GM23338 (cell line): ENCODE measurements at regions not wholly inside any gene's neighbourhood (a gene's known extent, or its start where the extent isn't known, plus 50 kb on each side); places are given as distances from the start of the nearest gene placed in this dataset.

Experiments
- ATAC-seq: fragments of 200-7000 bp; cut with Tn5 transposase; 3 replicates; pipeline ENCODE4 v1.9.1; 2020
- DNase-seq: peaks from one replicate; pipeline ENCODE4 v3.0.0-alpha.2; 2015; ENCODE audit warnings: low spot score
- H2AFZ ChIP-seq: fragments of 200-600 bp; sonication (generic); 2 replicates; pipeline ENCODE4 v1.8.0; 2016; ENCODE audit warnings: antibody characterized with exemption, mild to moderate bottlenecking, moderate library complexity
- H3F3A ChIP-seq: fragments of 200-600 bp; sonication (generic); replicated peaks from 2 replicates; pipeline ENCODE4 v1.8.0; 2017; ENCODE audit warnings: antibody characterized with exemption, mixed run types, low read depth
- H3K27ac ChIP-seq: fragments of 200-600 bp; sonication (generic); 2 replicates; pipeline ENCODE4 v1.6.1; 2016; ENCODE audit warnings: low read depth
- H3K27me3 ChIP-seq: fragments of 200-600 bp; sonication (generic); 2 replicates; pipeline ENCODE4 v1.8.0; 2016; ENCODE audit warnings: mild to moderate bottlenecking, mixed run types, moderate library complexity; ENCODE audit not compliant: insufficient read depth
- H3K36me3 ChIP-seq: fragments of 200-600 bp; sonication (generic); 2 replicates; pipeline ENCODE4 v1.8.0; 2016; ENCODE audit warnings: mild to moderate bottlenecking; ENCODE audit not compliant: insufficient read depth
- H3K4me1 ChIP-seq: fragments of 200-600 bp; sonication (generic); 2 replicates; pipeline ENCODE4 v1.8.0; 2016; ENCODE audit warnings: mild to moderate bottlenecking, moderate library complexity; ENCODE audit not compliant: insufficient read depth
- H3K4me2 ChIP-seq: fragments of 200-600 bp; sonication (generic); 2 replicates; pipeline ENCODE4 v1.7.1; 2017; ENCODE audit warnings: mixed run types
- H3K4me3 ChIP-seq: fragments of 200-600 bp; sonication (generic); 2 replicates; pipeline ENCODE4 v1.6.1; 2016; ENCODE audit warnings: mixed run types
- H3K79me2 ChIP-seq: fragments of 200-600 bp; sonication (generic); replicated peaks from 2 replicates; pipeline ENCODE4 v1.8.0; 2017; ENCODE audit warnings: mild to moderate bottlenecking; ENCODE audit not compliant: insufficient read depth
- H3K9me2 ChIP-seq: fragments of 200-600 bp; sonication (generic); 2 replicates; pipeline ENCODE4 v1.8.0; 2017; ENCODE audit not compliant: insufficient read depth
- H4K20me1 ChIP-seq: fragments of 200-600 bp; sonication (generic); replicated peaks from 2 replicates; pipeline ENCODE4 v1.8.0; 2017; ENCODE audit warnings: mild to moderate bottlenecking; ENCODE audit not compliant: insufficient read depth
- H3K27ac Mint-ChIP-seq: 2 replicates; pipeline ENCODE4 v1.8.0; 2020; ENCODE audit warnings: inconsistent platforms, mild to moderate bottlenecking, moderate library complexity, mixed read lengths
- H3K27me3 Mint-ChIP-seq: 3 replicates; pipeline ENCODE4 v1.8.0; 2022; ENCODE audit warnings: low read depth, mild to moderate bottlenecking, moderate library complexity, mixed read lengths, inconsistent platforms; ENCODE audit not compliant: insufficient read depth, poor library complexity
- H3K36me3 Mint-ChIP-seq: 3 replicates; pipeline ENCODE4 v1.8.0; 2021; ENCODE audit warnings: low read depth, mild to moderate bottlenecking, inconsistent platforms, moderate library complexity, mixed read lengths
- H3K4me1 Mint-ChIP-seq: 3 replicates; pipeline ENCODE4 v1.8.0; 2020; ENCODE audit warnings: mild to moderate bottlenecking, inconsistent platforms, mixed read lengths
- H3K4me3 Mint-ChIP-seq: 3 replicates; pipeline ENCODE4 v1.8.0; 2021; ENCODE audit warnings: moderate library complexity, mild to moderate bottlenecking, inconsistent platforms, mixed read lengths
- H3K9me3 Mint-ChIP-seq: 3 replicates; pipeline ENCODE4 v1.8.0; 2020; ENCODE audit warnings: moderate library complexity, mild to moderate bottlenecking, inconsistent platforms, mixed read lengths
- CREB1 ChIP-seq: fragments of 250-450 bp; sonication (Bioruptor Pico); IDR thresholded peaks from 2 replicates; pipeline ENCODE4 v1.5.0; 2020; ENCODE audit warnings: low read depth, mild to moderate bottlenecking, moderate library complexity
- CTCF ChIP-seq, 2 experiments: fragments of 200-600 bp in 1 of 2; sonication (generic) in 1 of 2; conservative IDR thresholded peaks; 2 replicates each; pipeline versions ENCODE4 v1.5.1 to v1.6.1; 2016 to 2017; ENCODE audit warnings: antibody characterized with exemption in 2 of 2, low read depth in 2 of 2, mild to moderate bottlenecking in 2 of 2, moderate library complexity in 1 of 2
- EZH2 ChIP-seq: fragments of 200-600 bp; sonication (generic); IDR thresholded peaks from one replicate; pipeline ENCODE4 v1.8.0; 2017; ENCODE audit warnings: antibody characterized with exemption, mild to moderate bottlenecking, low read depth; ENCODE audit not compliant: unreplicated experiment
- EZH2phosphoT487 ChIP-seq: fragments of 200-600 bp; sonication (generic); IDR thresholded peaks from one replicate; pipeline ENCODE4 v1.8.1; 2018; ENCODE audit warnings: antibody characterized with exemption; ENCODE audit not compliant: unreplicated experiment
- JUNB ChIP-seq: IDR thresholded peaks from one replicate; pipeline ENCODE4 v1.6.1; 2016; ENCODE audit warnings: antibody characterized with exemption; ENCODE audit not compliant: unreplicated experiment
- NANOG ChIP-seq: IDR thresholded peaks from 2 replicates; pipeline ENCODE4 v1.6.1; 2016; ENCODE audit warnings: antibody characterized with exemption, borderline replicate concordance
- POLR2AphosphoS5 ChIP-seq: IDR thresholded peaks from 2 replicates; pipeline ENCODE4 v1.6.1; 2016; ENCODE audit warnings: antibody characterized with exemption, low read depth
- STAT1 ChIP-seq: IDR thresholded peaks from one replicate; pipeline ENCODE4 v1.6.1; 2016; ENCODE audit warnings: antibody characterized with exemption; ENCODE audit not compliant: unreplicated experiment
- ZNF114 ChIP-seq: fragments of 250-450 bp; sonication (Bioruptor Pico); IDR thresholded peaks from 2 replicates; pipeline ENCODE4 v1.5.0; 2020; ENCODE audit warnings: mild to moderate bottlenecking, moderate library complexity
- ZNF331 ChIP-seq: fragments of 250-450 bp; sonication (Bioruptor Pico); IDR thresholded peaks from 2 replicates; pipeline ENCODE4 v1.5.0; 2020; ENCODE audit warnings: low read depth, mild to moderate bottlenecking, moderate library complexity
- ZNF462 ChIP-seq: fragments of 250-450 bp; sonication (Bioruptor Pico); IDR thresholded peaks from 2 replicates; pipeline ENCODE4 v1.5.0; 2020; ENCODE audit warnings: mild to moderate bottlenecking, moderate library complexity
- TF ChIP-seq, protein P1 (sequence below): IDR thresholded peaks from 2 replicates; pipeline ENCODE4 v1.6.1; 2016; ENCODE audit warnings: antibody characterized with exemption
- TF ChIP-seq, protein P2 (sequence below): IDR thresholded peaks from one replicate; pipeline ENCODE4 v1.6.1; 2018; ENCODE audit warnings: antibody characterized with exemption; ENCODE audit not compliant: unreplicated experiment

DNA sequence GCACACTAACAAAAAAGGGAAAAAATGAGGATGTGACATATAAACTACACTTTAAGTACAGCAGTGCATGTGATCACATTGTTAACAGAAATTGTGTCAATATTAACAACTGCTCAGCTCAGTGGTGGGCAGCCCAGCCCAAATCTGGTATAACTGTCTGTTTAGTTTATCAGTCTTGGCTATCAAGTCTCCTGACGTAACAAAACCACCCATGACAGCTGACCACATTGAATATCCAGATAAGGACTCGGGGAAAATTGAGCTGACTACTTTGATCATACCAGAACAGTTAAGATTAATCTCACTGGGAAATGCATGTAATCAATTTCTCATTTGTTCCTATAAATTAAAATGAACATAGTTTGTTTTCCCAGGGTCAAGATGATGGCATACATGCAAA, 396.6 kb downstream of the SNAPC1 start:
- no peaks in the 10 kb centered on the region for H3K4me1 ChIP-seq
- no peaks in the 10 kb centered on the region for H3K36me3 ChIP-seq
- Mint-ChIP-seq H3K4me1 (no peaks in the 10 kb centered on the region; the same call in 2 of the 3 replicates), H3K9me3 (no peaks in the 10 kb centered on the region), H3K4me3 (no peak overlapping the region), H3K27me3 (no peaks in the 10 kb centered on the region), H3K36me3 (no peaks in the 10 kb centered on the region), H3K27ac (no peak overlapping the region)
- H3K4me3 ChIP-seq: no peak overlapping the region
- H3K9me2 ChIP-seq: no peaks in the 10 kb centered on the region
- no peaks in the 10 kb centered on the region for H3F3A ChIP-seq
- no peaks in the 10 kb centered on the region for H3K79me2 ChIP-seq
- no peak for DNase-seq
- H3K27me3 ChIP-seq: no peaks in the 10 kb centered on the region
- no peak for TF ChIP-seq STAT1
- no peak for TF ChIP-seq ZNF331 (CRISPR knock-in tag)
- TF ChIP-seq, protein P1, sequence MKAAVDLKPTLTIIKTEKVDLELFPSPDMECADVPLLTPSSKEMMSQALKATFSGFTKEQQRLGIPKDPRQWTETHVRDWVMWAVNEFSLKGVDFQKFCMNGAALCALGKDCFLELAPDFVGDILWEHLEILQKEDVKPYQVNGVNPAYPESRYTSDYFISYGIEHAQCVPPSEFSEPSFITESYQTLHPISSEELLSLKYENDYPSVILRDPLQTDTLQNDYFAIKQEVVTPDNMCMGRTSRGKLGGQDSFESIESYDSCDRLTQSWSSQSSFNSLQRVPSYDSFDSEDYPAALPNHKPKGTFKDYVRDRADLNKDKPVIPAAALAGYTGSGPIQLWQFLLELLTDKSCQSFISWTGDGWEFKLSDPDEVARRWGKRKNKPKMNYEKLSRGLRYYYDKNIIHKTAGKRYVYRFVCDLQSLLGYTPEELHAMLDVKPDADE: no peak
- no peak for TF ChIP-seq CREB1 (CRISPR knock-in tag)
- TF ChIP-seq, protein P2, sequence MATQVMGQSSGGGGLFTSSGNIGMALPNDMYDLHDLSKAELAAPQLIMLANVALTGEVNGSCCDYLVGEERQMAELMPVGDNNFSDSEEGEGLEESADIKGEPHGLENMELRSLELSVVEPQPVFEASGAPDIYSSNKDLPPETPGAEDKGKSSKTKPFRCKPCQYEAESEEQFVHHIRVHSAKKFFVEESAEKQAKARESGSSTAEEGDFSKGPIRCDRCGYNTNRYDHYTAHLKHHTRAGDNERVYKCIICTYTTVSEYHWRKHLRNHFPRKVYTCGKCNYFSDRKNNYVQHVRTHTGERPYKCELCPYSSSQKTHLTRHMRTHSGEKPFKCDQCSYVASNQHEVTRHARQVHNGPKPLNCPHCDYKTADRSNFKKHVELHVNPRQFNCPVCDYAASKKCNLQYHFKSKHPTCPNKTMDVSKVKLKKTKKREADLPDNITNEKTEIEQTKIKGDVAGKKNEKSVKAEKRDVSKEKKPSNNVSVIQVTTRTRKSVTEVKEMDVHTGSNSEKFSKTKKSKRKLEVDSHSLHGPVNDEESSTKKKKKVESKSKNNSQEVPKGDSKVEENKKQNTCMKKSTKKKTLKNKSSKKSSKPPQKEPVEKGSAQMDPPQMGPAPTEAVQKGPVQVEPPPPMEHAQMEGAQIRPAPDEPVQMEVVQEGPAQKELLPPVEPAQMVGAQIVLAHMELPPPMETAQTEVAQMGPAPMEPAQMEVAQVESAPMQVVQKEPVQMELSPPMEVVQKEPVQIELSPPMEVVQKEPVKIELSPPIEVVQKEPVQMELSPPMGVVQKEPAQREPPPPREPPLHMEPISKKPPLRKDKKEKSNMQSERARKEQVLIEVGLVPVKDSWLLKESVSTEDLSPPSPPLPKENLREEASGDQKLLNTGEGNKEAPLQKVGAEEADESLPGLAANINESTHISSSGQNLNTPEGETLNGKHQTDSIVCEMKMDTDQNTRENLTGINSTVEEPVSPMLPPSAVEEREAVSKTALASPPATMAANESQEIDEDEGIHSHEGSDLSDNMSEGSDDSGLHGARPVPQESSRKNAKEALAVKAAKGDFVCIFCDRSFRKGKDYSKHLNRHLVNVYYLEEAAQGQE: no peak
- no peak for TF ChIP-seq CTCF (conservative IDR thresholded peaks at IDR 0.05; ENCODE audit: low read depth in 2 of 2)
- no peak for TF ChIP-seq JUNB
- no peak for TF ChIP-seq ZNF462
- TF ChIP-seq NANOG: no peak
- TF ChIP-seq POLR2AphosphoS5: no peak
- TF ChIP-seq EZH2: no peak
- TF ChIP-seq ZNF114 (CRISPR knock-in tag): no peak
- TF ChIP-seq EZH2phosphoT487: no peak
- no peak overlapping the region for H3K4me2 ChIP-seq
- no peak overlapping the region for H3K27ac ChIP-seq
- ATAC-seq: no peak
- H4K20me1 ChIP-seq: no peaks in the 10 kb centered on the region
- no peak overlapping the region for H2AFZ ChIP-seq
